ENCODE measurements at regions not wholly inside any gene's neighbourhood (a gene's known extent, or its start where the extent isn't known, plus 50 kb on each side); places are given as distances from the start of the nearest gene placed in this dataset.
"Not testable (repeated sequence)": the region's sequence is repeated elsewhere in the genome, so short reads cannot be mapped to it uniquely, and the experiment has no call there.

DNA sequence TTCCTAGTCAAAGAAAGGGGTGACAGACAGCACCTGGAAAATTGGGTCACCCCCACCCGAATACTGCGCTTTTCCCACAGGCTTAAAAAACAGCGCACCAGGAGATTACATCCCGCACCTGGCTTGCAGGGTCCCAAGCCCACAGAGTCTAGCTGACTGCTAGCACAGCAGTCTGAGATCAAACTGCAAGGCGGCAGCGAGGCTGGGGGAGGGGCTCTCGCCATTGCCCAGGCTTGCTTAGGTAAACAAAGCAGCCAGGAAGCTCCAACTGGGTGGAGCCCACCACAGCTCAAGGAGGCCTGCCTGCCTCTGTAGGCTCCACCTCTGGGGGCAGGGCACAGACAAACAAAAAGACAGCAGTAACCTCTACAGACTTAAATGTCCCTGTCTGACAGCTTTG is 792.6 kb downstream of the NTRK3 start:
- H4K5ac ChIP-seq (ENCODE audit: insufficient read length, low read depth, low read length); H4K20me1 ChIP-seq (replicated peaks in 1 of 2; ENCODE audit: control insufficient read depth in 1 of 2, insufficient read depth in 2 of 2, low read length in 2 of 2); CTCF ChIA-PET (ENCODE audit: partially characterized antibody); H3K14ac ChIP-seq (ENCODE audit: insufficient read length); H3K23me2 ChIP-seq (ENCODE audit: low read depth, low read length); H4K91ac ChIP-seq (replicated peaks; ENCODE audit: insufficient read length, low read length); H3K56ac ChIP-seq (replicated peaks; ENCODE audit: insufficient read length, low read depth, low read length); FAIRE-seq; H3K4ac ChIP-seq (replicated peaks; ENCODE audit: insufficient read length, low read depth, low read length); H4K8ac ChIP-seq (ENCODE audit: extremely low read depth, insufficient read depth, low read length); H2BK120ac ChIP-seq (replicated peaks; ENCODE audit: low read depth, low read length); H3K9ac ChIP-seq (replicated peaks in 1 of 4; ENCODE audit: extremely low read depth in 1 of 4, low read depth in 3 of 4, low read length in 3 of 4); H2AFZ ChIP-seq (ENCODE audit: low read length); H2BK20ac ChIP-seq (ENCODE audit: low read length); H3K23ac ChIP-seq (ENCODE audit: insufficient read length); H2AK5ac ChIP-seq (ENCODE audit: low read depth, low read length); H3K9me3 ChIP-seq (ENCODE audit: insufficient read depth in 2 of 2, low read depth in 1 of 2, low read length in 1 of 2); H3K79me2 ChIP-seq (ENCODE audit: control insufficient read depth in 1 of 2, insufficient read depth in 2 of 2, low read length in 2 of 2); H2BK15ac ChIP-seq (ENCODE audit: low read length); H2BK12ac ChIP-seq (ENCODE audit: low read depth, low read length); H2BK5ac ChIP-seq (ENCODE audit: low read depth, low read length); H3K18ac ChIP-seq (ENCODE audit: extremely low read depth, low read length); H3K27me3 ChIP-seq (replicated peaks in 1 of 4; ENCODE audit: control insufficient read depth in 3 of 4, extremely low read depth in 1 of 4, insufficient read depth in 3 of 4, low read length in 3 of 4); H3K27ac ChIP-seq (ENCODE audit: low read depth, low read length); H3K4me1 ChIP-seq (replicated peaks in 1 of 4; ENCODE audit: control insufficient read depth in 3 of 4, insufficient read depth in 4 of 4, low read length in 3 of 4); H3K79me1 ChIP-seq (ENCODE audit: low read depth, low read length); H3K36me3 ChIP-seq (ENCODE audit: control insufficient read depth in 2 of 4, insufficient read depth in 4 of 4, low read length in 3 of 4): not testable (repeated sequence)
- peak; percentile 28 for TF ChIP-seq ASH2L (IDR thresholded peaks at IDR 0.05; ENCODE audit: low read length)
- 0 out of 2 replicates have a peak, but pooled peaks have one; percentile 12 for TF ChIP-seq YY1 (IDR thresholded peaks at IDR 0.05; ENCODE audit: low read depth, low read length)
- TF ChIP-seq SP1 (IDR thresholded peaks at IDR 0.05; ENCODE audit: low read depth, low read length) = 0 out of 2 replicates have a peak, but pooled peaks have one; percentile 16
- peak; percentile 5 to 77 for DNase-seq (ENCODE audit: low read depth in 1 of 2, low spot score in 2 of 2)
- Histone ChIP-seq H3K4me2 (ENCODE audit: insufficient read depth in 1 of 2, low read depth in 2 of 2, low read length in 2 of 2) (peak overlapping the region; percentile 41 to 56; a peak in 3 of 4 replicates), H3K4me3 (ENCODE audit: extremely low read depth in 1 of 4, insufficient read depth in 2 of 4, low read depth in 3 of 4, low read length in 4 of 4) (peak overlapping the region in 1 of 4 experiments; percentile 34; a peak in 2 of 8 replicates)
- WGBS, 2 experiments (ENCODE audit: extremely low coverage in 1 of 2, insufficient coverage in 1 of 2, insufficient read length in 1 of 2, insufficient replicate concordance in 2 of 2, low coverage in 1 of 2, low lambda C conversion rate in 2 of 2, missing lambda C conversion rate in 1 of 2) = 60% methylated on average over 7 of the region's 7 CpGs; no CpG with 5 or more reads in 1 of the 2 experiments
- POLR2A ChIA-PET (ENCODE audit: partially characterized antibody) = interaction anchor here (0.6 kb wide), 1 partner anchor 117 kb away, joined by 3 read pairs; no protein-coding TSS in a partner anchor
